ENCODE measurements at regions not wholly inside any gene's neighbourhood (a gene's known extent, or its start where the extent isn't known, plus 50 kb on each side); places are given as distances from the start of the nearest gene placed in this dataset.

DNA sequence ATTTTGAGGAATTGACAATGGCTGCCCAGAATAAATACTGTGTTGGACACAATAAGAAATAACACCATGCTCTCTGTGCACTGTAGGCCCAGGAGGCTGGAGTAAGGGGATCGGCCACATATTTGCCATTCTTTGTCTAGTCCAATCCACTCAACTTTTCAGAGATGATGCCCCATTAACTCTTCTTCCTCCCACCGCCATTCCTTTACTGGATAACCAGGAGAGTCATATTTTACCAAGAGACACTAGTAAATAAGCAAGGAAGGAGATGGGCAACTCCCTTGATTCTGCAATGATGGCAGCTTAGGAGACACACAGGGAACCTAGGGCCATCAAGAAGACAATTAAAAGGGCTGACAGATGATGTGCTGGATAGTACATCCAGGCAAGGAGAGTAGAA lies 87.9 kb upstream of the GPC3 start:
- TF ChIP-seq, protein P1, sequence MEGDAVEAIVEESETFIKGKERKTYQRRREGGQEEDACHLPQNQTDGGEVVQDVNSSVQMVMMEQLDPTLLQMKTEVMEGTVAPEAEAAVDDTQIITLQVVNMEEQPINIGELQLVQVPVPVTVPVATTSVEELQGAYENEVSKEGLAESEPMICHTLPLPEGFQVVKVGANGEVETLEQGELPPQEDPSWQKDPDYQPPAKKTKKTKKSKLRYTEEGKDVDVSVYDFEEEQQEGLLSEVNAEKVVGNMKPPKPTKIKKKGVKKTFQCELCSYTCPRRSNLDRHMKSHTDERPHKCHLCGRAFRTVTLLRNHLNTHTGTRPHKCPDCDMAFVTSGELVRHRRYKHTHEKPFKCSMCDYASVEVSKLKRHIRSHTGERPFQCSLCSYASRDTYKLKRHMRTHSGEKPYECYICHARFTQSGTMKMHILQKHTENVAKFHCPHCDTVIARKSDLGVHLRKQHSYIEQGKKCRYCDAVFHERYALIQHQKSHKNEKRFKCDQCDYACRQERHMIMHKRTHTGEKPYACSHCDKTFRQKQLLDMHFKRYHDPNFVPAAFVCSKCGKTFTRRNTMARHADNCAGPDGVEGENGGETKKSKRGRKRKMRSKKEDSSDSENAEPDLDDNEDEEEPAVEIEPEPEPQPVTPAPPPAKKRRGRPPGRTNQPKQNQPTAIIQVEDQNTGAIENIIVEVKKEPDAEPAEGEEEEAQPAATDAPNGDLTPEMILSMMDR (IDR thresholded peaks at IDR 0.05; ENCODE audit: poor library complexity, severe bottlenecking) = no peak
- TF ChIP-seq POLR2AphosphoS5 (IDR thresholded peaks at IDR 0.05) (no peak), EZH2 (IDR thresholded peaks at IDR 0.05; ENCODE audit: borderline replicate concordance, insufficient read depth, low read length, poor library complexity, severe bottlenecking) (no peak), EP300 (conservative IDR thresholded peaks at IDR 0.05; ENCODE audit: poor library complexity, severe bottlenecking) (no peak), MXI1 (conservative IDR thresholded peaks at IDR 0.05; ENCODE audit: poor library complexity, severe bottlenecking) (no peak), RAD21 (conservative IDR thresholded peaks at IDR 0.05) (no peak), SMC3 (conservative IDR thresholded peaks at IDR 0.05; ENCODE audit: poor library complexity) (no peak), TAF1 (IDR thresholded peaks at IDR 0.05; ENCODE audit: low read depth) (no peak)
- TF ChIP-seq, protein P2, sequence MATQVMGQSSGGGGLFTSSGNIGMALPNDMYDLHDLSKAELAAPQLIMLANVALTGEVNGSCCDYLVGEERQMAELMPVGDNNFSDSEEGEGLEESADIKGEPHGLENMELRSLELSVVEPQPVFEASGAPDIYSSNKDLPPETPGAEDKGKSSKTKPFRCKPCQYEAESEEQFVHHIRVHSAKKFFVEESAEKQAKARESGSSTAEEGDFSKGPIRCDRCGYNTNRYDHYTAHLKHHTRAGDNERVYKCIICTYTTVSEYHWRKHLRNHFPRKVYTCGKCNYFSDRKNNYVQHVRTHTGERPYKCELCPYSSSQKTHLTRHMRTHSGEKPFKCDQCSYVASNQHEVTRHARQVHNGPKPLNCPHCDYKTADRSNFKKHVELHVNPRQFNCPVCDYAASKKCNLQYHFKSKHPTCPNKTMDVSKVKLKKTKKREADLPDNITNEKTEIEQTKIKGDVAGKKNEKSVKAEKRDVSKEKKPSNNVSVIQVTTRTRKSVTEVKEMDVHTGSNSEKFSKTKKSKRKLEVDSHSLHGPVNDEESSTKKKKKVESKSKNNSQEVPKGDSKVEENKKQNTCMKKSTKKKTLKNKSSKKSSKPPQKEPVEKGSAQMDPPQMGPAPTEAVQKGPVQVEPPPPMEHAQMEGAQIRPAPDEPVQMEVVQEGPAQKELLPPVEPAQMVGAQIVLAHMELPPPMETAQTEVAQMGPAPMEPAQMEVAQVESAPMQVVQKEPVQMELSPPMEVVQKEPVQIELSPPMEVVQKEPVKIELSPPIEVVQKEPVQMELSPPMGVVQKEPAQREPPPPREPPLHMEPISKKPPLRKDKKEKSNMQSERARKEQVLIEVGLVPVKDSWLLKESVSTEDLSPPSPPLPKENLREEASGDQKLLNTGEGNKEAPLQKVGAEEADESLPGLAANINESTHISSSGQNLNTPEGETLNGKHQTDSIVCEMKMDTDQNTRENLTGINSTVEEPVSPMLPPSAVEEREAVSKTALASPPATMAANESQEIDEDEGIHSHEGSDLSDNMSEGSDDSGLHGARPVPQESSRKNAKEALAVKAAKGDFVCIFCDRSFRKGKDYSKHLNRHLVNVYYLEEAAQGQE (IDR thresholded peaks at IDR 0.05; ENCODE audit: borderline replicate concordance) = no peak
